Liver (tissue), 8 donors: ENCODE measurements at regions not wholly inside any gene's neighbourhood (a gene's known extent, or its start where the extent isn't known, plus 50 kb on each side); places are given as distances from the start of the nearest gene placed in this dataset.

Experiments
- DNase-seq: peaks from one replicate; pipeline ENCODE4 v3.0.0-alpha.2; 2017; ENCODE audit warnings: low spot score
- H3K27ac ChIP-seq, 2 donors: one replicate each; pipeline ENCODE4 v1.7.0; 2013; ENCODE audit warnings: inconsistent platforms in 2 of 2, low read length in 2 of 2, control low read depth in 1 of 2, low read depth in 1 of 2, mild to moderate bottlenecking in 1 of 2
- H3K27me3 ChIP-seq, 4 donors: one replicate each; pipeline versions ENCODE4 v1.6.1 to v1.7.0; 2013; ENCODE audit warnings: low read length in 3 of 4, inconsistent platforms in 1 of 4, mild to moderate bottlenecking in 1 of 4, moderate library complexity in 1 of 4; ENCODE audit not compliant: control insufficient read depth in 4 of 4, insufficient read depth in 4 of 4
- H3K36me3 ChIP-seq, 4 donors: one replicate each; pipeline versions ENCODE4 v1.6.1 to v1.7.0; 2013; ENCODE audit warnings: low read length in 3 of 4, mild to moderate bottlenecking in 3 of 4, low read depth in 1 of 4, moderate library complexity in 1 of 4; ENCODE audit not compliant: control insufficient read depth in 4 of 4, insufficient read depth in 3 of 4
- H3K4me1 ChIP-seq, 4 donors: one replicate each; pipeline versions ENCODE4 v1.6.1 to v1.7.0; 2013; ENCODE audit warnings: low read length in 3 of 4, mild to moderate bottlenecking in 3 of 4, moderate library complexity in 1 of 4; ENCODE audit not compliant: control insufficient read depth in 4 of 4, insufficient read depth in 4 of 4
- H3K4me3 ChIP-seq, 3 donors: one replicate each; pipeline versions ENCODE4 v1.6.1 to v1.7.0; 2013; ENCODE audit warnings: low read length in 3 of 3, control low read depth in 1 of 3, low read depth in 1 of 3, mild to moderate bottlenecking in 1 of 3
- H3K9ac ChIP-seq, 2 donors: one replicate each; pipeline ENCODE4 v1.7.0; 2013; ENCODE audit warnings: low read length in 2 of 2, mild to moderate bottlenecking in 2 of 2, moderate library complexity in 2 of 2, control low read depth in 1 of 2, low read depth in 1 of 2
- H3K9me3 ChIP-seq, 4 donors: one replicate each; pipeline versions ENCODE4 v1.6.1 to v1.7.0; 2013; ENCODE audit warnings: low read length in 3 of 4; ENCODE audit not compliant: control insufficient read depth in 4 of 4
- ATF3 ChIP-seq: IDR thresholded peaks from 2 replicates; pipeline ENCODE4 v1.6.1; 2016; ENCODE audit warnings: antibody characterized with exemption
- CTCF ChIP-seq: fragments of 150-350 bp; IDR thresholded peaks from 2 replicates; pipeline ENCODE4 v1.5.1; 2017; ENCODE audit warnings: improper control_type of control experiment, low read depth, low read length; ENCODE audit not compliant: missing input control
- EGR1 ChIP-seq, 2 donors: IDR thresholded peaks; 2 replicates each; pipeline ENCODE4 v1.6.1; 2016 to 2018; ENCODE audit warnings: antibody characterized with exemption in 2 of 2, low read depth in 2 of 2
- FOXA1 ChIP-seq: IDR thresholded peaks from 2 replicates; pipeline ENCODE4 v1.6.1; 2016; ENCODE audit warnings: antibody characterized with exemption
- HNF4A ChIP-seq, 2 donors: conservative IDR thresholded peaks; 2 replicates each; pipeline ENCODE4 v1.6.1; 2016; ENCODE audit warnings: antibody characterized with exemption in 2 of 2, mild to moderate bottlenecking in 2 of 2
- HNF4G ChIP-seq: IDR thresholded peaks from 2 replicates; pipeline ENCODE4 v1.6.1; 2016; ENCODE audit warnings: antibody characterized with exemption
- JUND ChIP-seq, 2 donors: IDR thresholded peaks; 2 replicates each; pipeline ENCODE4 v1.6.1; 2016; ENCODE audit warnings: antibody characterized with exemption in 2 of 2
- MAX ChIP-seq: IDR thresholded peaks from 2 replicates; pipeline ENCODE4 v1.6.1; 2016; ENCODE audit warnings: antibody characterized with exemption
- NR2F2 ChIP-seq: IDR thresholded peaks from 2 replicates; pipeline ENCODE4 v1.6.1; 2016; ENCODE audit warnings: antibody characterized with exemption
- RAD21 ChIP-seq, 2 donors: IDR thresholded peaks; 2 replicates each; pipeline ENCODE4 v1.6.1; 2016; ENCODE audit warnings: antibody characterized with exemption in 2 of 2, mild to moderate bottlenecking in 2 of 2
- REST ChIP-seq: IDR thresholded peaks from 2 replicates; pipeline ENCODE4 v1.6.1; 2016; ENCODE audit warnings: antibody characterized with exemption, mild to moderate bottlenecking
- RXRA ChIP-seq, 2 donors: IDR thresholded peaks; 2 replicates each; pipeline ENCODE4 v1.6.1; 2017 to 2018; ENCODE audit warnings: antibody characterized with exemption in 2 of 2, mild to moderate bottlenecking in 1 of 2
- SP1 ChIP-seq: IDR thresholded peaks from 2 replicates; pipeline ENCODE4 v1.6.1; 2018; ENCODE audit warnings: antibody characterized with exemption, mild to moderate bottlenecking
- TAF1 ChIP-seq: conservative IDR thresholded peaks from 2 replicates; pipeline ENCODE4 v1.6.1; 2016; ENCODE audit warnings: antibody characterized with exemption, mild to moderate bottlenecking
- YY1 ChIP-seq: IDR thresholded peaks from 2 replicates; pipeline ENCODE4 v1.6.1; 2016; ENCODE audit warnings: antibody characterized with exemption, mild to moderate bottlenecking
- ZBTB33 ChIP-seq: IDR thresholded peaks from 2 replicates; pipeline ENCODE4 v1.6.1; 2016; ENCODE audit warnings: antibody characterized with exemption
- WGBS: extraction: QIAGEN DNeasy Blood & Tissue Kit; methylation state at CpG from one replicate; pipeline ENCODE4 v1.1.7; 2013; 5-methylcytosine and 5-hydroxymethylcytosine counted together
- donor health status: healthy.
- donor health status: healthy.
- donor health status: healthy.
- donor health status: healthy.
- donor health status: healthy.

- TF ChIP-seq MAX (no peak), SP1 (no peak)
These were observed 139.1 kb upstream of the FSTL4 start (continued) for GRCh38 chr5:133751421-133751820.

GRCh38 chr5:133750856-133751255 lies 138.5 kb upstream of the FSTL4 start:
- Histone ChIP-seq H3K27me3 (peaks cover 0 to 7% (median 0%) of the 10 kb centered on the region in 4 donors), H3K4me3 (no peak overlapping the region), H3K36me3 (no peaks in the 10 kb centered on the region), H3K4me1 (no peaks in the 10 kb centered on the region), H3K27ac (no peak overlapping the region), H3K9ac (no peak overlapping the region), H3K9me3 (peaks cover 0 to 2% (median 0%) of the 10 kb centered on the region in 4 donors)
- peak; percentile 19 for DNase-seq
- no peak for TF ChIP-seq EGR1 (IDR thresholded peaks at IDR 0.05; ENCODE audit: low read depth in 2 of 2)
- TF ChIP-seq ZBTB33, result no peak
- TF ChIP-seq JUND (IDR thresholded peaks at IDR 0.05), result no peak
- no peak for TF ChIP-seq ATF3
- no peak for TF ChIP-seq MAX
- no peak for TF ChIP-seq FOXA1
- no peak for TF ChIP-seq RXRA (IDR thresholded peaks at IDR 0.05)
- no peak for TF ChIP-seq YY1
- no peak for TF ChIP-seq SP1
- TF ChIP-seq TAF1, result no peak
- no peak for TF ChIP-seq REST
- no peak for TF ChIP-seq RAD21 (IDR thresholded peaks at IDR 0.05)
- TF ChIP-seq HNF4A (conservative IDR thresholded peaks at IDR 0.05), result no peak
- TF ChIP-seq HNF4G, result no peak
- TF ChIP-seq NR2F2, result no peak
- no peak for TF ChIP-seq CTCF
- 90% methylated on average over 5 of the region's 5 CpGs for WGBS
